ENCODE measurements at regions not wholly inside any gene's neighbourhood (a gene's known extent, or its start where the extent isn't known, plus 50 kb on each side); places are given as distances from the start of the nearest gene placed in this dataset.

- TF ChIP-seq REST (IDR thresholded peaks at IDR 0.05; ENCODE audit: insufficient read depth in 1 of 2, low read depth in 2 of 2, low read length in 2 of 2) = no peak
- TF ChIP-seq FOXP2 (optimal IDR thresholded peaks at IDR 0.05; ENCODE audit: borderline replicate concordance, extremely low read depth, extremely low read length, insufficient read depth) = no peak
- no peak for TF ChIP-seq TAF1 (IDR thresholded peaks at IDR 0.05; ENCODE audit: borderline replicate concordance, insufficient read depth, low read length)
Observed at GRCh38 chr16:58789351-58789750, 55.2 kb upstream of the GOT2 start.

Measured in PFSK-1 (cell line).